Suppressor macrophage (primary cell): ENCODE measurements at regions not wholly inside any gene's neighbourhood (a gene's known extent, or its start where the extent isn't known, plus 50 kb on each side); places are given as distances from the start of the nearest gene placed in this dataset.

Experiments
- DNase-seq, 4 experiments: peaks; one replicate each; pipeline ENCODE4 v3.0.0-alpha.2; 2020 to 2022

GRCh38 chr4:1508161-1509160, 102.2 kb upstream of the NKX1-1 start:
- DNase-seq: no peak

GRCh38 chr4:1506956-1507721, 100.9 kb upstream of the NKX1-1 start:
- DNase-seq: no peak

- no peak for DNase-seq
Observed at GRCh38 chr4:1505511-1506460, 99.5 kb upstream of the NKX1-1 start.

- DNase-seq: no peak
Observed at GRCh38 chr4:1504595-1505500, 98.6 kb upstream of the NKX1-1 start.

- no peak for DNase-seq
Observed at GRCh38 chr4:1503583-1504471, 97.6 kb upstream of the NKX1-1 start.

- DNase-seq: no peak
Observed at GRCh38 chr4:1502976-1503375, 96.7 kb upstream of the NKX1-1 start.

- no peak for DNase-seq
Observed at GRCh38 chr4:1502501-1502886, 96.3 kb upstream of the NKX1-1 start.

- no peak for DNase-seq
Observed at GRCh38 chr4:1501754-1502500, 95.7 kb upstream of the NKX1-1 start.

- DNase-seq: no peak
Observed at GRCh38 chr4:1500966-1501753, 94.9 kb upstream of the NKX1-1 start.

- no peak for DNase-seq
Observed at GRCh38 chr4:1500231-1500965, 94.2 kb upstream of the NKX1-1 start.

GRCh38 chr4:1499465-1499864, 93.2 kb upstream of the NKX1-1 start:
- DNase-seq: no peak

- no peak for DNase-seq
Observed at GRCh38 chr4:1497189-1497801, 91.1 kb upstream of the NKX1-1 start.

- DNase-seq: no peak
Observed at GRCh38 chr4:1496116-1496642, 89.9 kb upstream of the NKX1-1 start.

GRCh38 chr4:1495416-1496115, 89.3 kb upstream of the NKX1-1 start:
- no peak for DNase-seq

- no peak for DNase-seq
Observed at GRCh38 chr4:1494416-1495315, 88.4 kb upstream of the NKX1-1 start.
